HS-27A (cell line): ENCODE measurements at regions not wholly inside any gene's neighbourhood (a gene's known extent, or its start where the extent isn't known, plus 50 kb on each side); places are given as distances from the start of the nearest gene placed in this dataset.

ENCODE experiments used
- DNase-seq: peaks from one replicate; pipeline ENCODE4 v3.0.0-alpha.2; 2012; ENCODE audit warnings: low read depth, missing footprints

DNA sequence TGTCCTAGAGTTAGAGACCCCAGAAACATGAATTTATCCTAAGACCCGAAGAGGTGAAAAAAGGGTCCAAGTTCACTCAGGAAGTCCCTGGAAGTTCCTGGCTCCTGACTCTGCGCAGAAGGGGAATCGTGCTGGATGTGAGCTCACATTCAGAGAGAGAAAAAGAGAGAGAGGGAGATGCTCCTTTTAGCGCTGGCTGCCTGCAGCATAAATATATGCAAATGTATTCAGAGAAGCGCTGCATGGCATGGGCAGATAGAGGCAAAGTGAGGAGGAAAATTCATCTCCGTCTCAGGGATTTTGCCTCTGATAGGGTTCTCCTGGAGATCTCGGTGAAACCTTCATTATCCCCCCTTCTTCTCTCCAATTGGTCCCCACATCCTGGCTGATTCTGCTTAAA, 517.2 kb downstream of the MN1 start:
- no peak for DNase-seq

DNA sequence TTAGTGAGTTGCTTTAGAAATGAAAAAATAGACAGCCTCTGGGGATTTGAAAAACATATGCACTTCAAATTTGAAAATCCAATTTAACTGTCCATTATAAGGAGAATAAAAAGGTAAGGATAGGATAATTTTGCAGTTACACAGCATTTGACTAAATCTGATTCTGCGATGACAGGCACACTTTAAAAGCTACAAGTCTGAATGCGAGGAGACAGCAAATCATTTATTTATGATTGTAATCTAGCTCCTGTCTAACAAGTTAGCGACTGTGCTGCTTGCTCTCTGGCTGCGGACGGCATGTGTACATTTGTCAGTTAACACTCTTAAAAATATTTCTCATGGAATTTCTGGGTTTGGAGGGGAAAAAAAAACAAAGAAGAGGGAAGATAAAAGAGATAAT, 514.8 kb downstream of the MN1 start:
- no peak for DNase-seq

DNA sequence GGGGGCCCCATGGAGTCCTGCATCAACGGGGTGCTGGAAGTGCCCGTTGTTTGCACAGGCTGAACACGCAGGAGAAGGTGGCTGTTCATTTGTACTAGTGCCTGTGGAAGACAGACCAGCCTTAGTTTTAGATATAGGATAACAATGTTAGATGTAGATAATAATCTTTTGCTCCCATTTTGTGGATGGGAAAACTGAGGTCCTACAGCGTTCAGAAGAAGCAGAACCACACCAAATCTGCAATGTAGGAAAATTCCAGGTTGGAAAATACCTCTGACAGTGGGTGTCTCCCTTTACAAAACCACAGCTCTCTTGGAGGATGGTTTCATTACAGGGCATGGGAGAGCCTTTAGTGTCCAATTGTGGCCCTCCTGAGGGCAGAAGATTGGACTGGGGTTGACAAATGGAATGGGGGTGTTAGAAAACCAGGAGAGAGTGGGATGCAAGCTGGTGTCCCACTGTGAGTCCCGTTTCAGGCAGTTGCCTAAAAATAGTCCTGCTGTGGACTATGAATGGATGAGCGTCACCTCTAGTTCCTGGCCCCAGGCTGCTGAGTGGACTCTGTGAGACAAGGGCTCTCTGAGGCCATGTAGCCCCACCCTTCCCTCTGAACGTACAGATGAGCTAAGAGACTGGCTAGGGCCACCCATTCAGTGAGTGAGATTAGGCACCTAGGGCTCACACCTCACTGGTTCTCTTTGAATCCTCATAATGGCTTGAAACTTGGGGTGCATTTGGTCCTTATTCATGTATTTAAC, 508.8 kb downstream of the MN1 start:
- no peak for DNase-seq

DNA sequence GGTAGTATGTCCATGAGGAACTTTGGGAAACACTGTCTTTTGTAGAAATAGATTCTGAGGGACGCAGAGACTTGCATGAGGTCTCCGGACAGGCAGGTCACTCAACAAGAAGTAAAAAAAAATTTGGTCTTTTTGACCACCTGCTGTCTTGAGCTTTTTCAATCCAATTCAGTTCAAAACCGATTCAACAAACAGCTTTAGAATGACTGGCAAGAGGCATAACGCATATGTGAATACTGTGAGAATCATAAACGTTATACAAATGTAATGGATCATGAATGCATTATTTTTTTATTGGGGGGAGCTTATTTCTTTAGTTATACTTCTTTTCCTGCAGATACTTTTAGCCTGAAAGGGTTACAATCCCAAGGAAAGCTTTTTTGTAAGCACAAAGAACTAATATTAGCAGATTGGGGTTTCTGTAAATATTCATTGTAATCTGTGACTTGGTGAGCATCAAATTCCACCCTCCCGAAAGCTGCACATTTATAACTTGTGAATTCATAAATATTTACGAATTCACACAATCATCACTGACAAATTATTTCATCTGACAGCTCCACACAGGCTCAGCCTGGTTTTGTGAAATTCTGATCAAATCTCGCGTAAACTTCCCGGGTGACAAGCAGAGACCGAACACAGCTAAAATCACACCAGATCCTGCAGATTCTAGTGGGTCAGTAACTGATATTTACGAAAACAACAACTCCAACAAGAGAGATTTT, 507.7 kb downstream of the MN1 start:
- no peak for DNase-seq

DNA sequence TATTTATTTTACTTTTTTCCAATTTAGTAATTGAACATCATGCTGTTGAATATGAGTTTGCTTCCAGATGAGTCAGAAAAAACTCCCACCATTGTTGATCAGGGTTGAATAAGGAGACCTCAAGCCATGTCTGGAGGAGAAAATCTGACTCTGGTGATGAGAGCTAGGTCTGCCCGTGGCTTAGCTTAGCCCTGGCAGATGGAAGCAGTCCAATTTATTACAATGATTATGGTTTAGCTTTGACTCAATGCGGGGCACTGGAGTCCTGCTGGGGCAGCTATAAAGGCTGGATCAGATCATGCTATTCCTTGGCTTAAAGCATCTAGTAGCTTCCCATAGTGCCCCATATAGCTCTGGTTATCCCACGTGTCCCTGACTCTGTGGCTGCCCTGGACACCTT, 506.5 kb downstream of the MN1 start:
- DNase-seq = no peak

DNA sequence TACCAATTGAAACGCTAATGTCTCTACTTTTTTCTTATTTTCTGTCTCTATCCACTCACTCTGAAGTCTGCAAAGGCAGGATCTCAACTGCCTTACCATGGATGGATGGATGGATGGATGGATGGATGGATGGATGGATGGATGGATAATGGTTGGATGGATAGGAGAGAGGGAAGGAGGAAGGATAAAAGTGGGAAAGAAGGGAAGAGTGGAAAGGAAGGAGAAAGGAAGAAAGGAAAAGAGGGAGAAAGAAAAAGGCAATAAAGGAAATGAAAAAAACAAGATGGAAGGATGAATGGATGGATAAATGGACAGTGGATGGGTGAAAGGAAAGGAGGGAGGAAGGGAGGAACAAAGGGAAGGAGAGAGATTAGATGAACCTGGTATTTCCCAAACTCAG, 506.0 kb downstream of the MN1 start:
- no peak for DNase-seq

DNA sequence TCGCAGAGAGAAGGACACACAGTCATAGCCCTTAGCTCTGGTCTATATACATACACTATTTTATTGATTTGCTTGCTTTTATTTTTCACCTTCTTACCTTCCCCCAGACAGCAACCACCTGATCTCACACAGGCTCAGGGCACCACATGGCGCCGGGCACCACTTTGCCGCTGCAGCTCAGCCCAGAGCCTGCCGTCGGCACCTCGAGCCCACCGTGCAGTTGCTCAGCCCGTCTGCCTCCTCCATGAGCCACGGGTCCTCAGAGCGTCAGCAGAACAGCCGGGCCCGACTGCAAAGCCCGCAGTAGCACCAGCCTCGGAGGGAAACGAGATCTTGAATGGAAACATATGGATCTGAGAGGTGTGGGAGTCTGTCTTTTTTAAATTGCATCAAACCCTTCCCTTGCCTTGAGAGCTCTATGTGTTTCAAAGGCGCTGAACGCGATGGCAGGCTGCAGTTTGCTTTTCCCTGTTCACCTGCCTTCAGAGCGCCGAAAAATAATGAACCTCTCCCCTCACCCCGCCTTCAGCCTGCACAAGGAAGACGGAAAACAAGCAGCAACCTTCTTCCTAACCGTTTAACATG, 505.4 kb downstream of the MN1 start:
- DNase-seq = no peak

DNA sequence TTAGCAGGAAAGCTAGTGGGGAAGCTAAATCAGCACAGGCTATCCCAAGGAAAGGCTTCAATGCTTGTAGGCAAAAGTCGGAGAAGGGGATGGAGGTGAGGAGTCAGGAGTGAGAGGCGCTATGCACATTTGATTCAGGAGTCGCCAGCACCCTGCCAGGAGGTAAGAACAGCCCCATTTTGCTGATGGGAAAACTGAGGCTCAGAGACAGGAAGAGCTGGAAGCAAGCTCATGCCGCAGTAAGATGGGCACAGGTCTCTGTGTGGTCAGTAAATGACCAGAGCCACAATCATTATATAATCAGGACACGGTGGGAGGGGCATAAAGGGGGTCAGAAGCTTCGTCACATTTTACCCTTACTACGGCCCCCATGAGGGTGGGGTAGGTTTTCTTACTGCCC, 504.4 kb downstream of the MN1 start:
- no peak for DNase-seq

DNA sequence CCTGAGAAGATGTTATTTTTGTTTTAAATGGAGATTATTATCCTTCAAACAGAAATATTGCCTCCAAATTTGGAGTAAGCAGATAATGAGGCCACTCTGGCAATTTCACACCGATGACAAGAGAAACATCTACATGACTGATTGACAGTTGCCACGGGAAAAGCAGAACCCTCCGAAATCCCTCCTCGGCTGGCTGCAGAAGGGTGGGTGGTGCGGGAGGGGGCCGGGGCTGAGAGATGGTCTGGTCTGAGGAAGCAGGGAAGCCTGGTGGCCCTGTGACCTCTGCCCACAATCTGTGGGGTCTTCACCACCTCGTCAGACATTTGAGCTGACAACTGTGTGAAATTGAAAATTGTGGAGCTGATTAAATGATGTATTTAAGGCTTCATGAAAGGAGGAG, 503.2 kb downstream of the MN1 start:
- no peak for DNase-seq

DNA sequence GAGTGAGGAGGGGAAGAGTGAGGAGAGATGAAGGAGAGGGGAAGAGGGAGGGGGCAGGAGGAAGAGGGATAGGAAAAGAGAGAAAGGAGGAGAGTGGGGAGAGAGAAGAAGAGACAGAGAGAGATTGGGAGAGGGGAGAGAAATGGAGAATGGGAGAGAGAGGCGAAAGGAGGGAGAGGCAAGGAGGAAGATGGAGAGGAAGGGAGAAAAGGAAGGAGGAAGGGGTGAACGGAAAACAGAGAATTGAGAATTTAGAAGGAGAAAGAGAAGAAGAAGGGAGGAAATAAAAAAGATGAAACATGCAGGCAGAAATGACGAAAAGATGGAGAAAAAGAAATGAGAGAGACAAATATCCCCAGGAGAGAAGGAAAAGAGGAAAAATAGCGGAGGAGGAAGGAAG, 502.8 kb downstream of the MN1 start:
- DNase-seq = no peak

DNA sequence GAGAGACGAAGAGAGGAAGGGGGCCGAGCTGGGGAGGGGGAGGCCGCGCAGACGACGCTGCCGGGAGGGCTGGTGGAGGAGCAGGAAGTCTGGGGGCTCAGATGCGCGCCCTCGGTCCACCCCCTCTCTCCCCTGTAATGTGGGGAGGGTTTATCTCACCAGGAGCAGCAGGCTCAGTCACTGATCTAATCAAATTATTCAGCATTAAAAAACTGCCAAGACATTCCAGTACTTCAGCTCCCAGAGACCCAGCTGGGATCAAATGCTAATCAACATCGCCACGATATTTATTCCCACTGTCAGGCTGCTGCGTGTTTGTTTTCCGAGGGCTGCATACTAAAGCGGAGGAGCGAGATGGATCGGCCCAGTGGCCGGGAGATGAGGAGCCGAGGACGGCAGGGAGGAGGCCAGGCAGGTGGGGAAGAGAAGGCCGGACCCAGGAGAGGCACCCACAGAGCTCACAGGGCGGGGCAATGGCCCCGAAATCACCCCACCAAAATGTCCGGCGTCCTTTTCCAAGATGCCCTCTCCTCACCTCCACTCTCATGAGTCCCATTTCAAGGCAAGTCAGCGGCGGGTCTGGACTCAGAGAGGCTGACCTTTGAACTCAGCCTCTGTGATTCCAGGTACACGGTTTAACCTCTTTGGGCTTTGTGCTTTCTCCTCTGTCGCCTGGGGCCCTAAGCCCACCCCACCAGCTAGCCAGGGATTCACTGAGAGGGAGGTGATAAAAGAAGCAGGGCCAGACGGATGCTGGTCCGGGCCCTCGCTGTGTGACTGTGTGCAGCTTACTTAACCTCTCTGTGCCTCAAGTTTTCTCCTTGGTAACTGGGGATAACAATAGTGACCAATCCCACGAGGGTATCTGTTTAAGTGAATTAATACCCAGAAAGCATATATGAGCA, 502.1 kb downstream of the MN1 start:
- no peak for DNase-seq

DNA sequence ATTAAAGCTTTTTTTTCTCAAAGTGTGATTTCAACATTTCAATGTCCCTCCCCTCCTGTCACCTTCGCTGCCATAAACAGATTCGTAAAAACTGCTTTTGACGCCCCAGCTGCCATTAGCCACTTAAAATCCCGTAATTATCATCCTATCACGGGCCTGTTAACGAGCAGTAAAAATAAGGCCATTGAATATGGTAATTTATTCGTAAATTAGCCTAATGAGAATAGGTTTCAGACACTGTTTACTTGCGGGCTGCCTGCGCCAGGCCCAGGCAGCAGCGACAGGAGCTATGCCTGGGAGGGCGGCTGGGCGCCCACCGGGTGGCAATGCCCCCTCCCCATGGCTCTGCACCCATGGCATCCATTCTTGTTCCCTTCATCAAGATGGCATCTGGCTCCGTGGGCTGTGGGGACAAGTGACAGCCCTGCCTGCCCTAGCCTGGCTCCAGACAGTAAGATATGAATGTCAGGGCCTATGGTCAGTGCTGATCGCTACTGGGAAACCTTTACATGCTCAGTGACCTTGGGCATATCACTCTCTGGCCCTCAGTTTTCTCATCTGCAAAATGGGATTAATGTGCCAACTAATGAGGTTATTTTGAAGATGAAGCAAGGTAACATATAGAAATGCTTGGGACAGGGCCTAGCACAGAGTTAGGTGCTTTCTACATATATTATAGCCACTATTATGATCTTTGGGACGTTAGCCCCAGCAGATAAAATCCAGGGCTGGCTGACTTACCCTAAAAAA, 500.8 kb downstream of the MN1 start:
- no peak for DNase-seq

DNA sequence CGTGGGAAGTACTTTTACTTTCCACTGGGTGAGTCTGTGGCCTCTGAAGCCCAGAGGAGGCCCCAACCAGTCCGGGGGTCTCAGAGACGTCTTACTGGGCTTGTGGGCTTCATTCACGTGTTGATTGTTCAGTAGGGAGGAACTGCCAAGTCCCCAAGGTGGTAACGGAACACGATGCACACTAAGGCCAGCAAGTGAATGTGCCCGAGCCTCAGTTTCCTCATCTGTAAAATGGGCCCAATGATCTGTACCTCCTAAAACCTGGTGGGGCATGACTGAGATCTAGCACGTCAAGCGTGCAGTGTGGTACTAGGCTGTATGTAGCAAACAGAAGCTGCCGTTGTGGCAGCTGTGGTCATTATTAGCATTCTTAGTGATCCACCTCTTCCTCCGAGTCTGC, 499.1 kb downstream of the MN1 start:
- no peak for DNase-seq

DNA sequence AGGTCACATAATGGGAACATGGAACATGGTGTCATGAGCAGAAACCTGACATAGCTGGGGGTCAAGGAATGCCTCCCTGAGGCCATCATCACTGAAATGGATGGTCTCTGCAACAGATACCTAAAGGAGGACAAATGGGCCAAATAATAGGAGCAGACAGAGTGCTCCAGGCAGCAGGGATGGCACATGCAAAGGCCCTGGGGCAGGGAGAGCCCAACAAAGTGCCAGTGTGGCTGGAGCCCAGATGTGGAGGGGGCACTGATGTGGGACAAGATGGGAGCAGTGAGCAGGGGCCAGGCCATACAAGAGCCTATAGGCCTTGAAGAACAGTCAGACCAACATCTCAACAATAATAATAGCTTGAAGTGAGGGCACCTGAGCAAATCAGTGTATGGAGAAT, 497.8 kb downstream of the MN1 start:
- DNase-seq = no peak

DNA sequence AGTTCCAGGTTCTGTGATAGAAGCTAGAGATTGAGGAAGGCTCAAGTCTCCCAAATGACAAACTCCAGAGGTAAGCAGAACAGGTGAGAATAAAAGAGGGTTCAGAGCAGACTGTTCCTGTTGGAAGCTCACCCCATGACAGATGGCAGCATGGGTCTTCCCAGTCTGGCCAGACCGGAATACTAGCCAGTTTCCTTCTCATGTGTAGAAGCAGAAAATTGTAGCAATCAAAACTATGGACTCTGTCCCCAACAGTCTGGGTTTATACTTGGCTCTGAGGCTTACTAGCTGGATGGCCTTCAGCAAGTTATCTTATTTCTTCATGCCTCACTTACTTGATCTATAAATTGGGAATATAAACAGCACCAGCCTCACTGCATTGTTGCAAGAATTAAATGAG, 494.8 kb downstream of the MN1 start:
- DNase-seq = no peak

DNA sequence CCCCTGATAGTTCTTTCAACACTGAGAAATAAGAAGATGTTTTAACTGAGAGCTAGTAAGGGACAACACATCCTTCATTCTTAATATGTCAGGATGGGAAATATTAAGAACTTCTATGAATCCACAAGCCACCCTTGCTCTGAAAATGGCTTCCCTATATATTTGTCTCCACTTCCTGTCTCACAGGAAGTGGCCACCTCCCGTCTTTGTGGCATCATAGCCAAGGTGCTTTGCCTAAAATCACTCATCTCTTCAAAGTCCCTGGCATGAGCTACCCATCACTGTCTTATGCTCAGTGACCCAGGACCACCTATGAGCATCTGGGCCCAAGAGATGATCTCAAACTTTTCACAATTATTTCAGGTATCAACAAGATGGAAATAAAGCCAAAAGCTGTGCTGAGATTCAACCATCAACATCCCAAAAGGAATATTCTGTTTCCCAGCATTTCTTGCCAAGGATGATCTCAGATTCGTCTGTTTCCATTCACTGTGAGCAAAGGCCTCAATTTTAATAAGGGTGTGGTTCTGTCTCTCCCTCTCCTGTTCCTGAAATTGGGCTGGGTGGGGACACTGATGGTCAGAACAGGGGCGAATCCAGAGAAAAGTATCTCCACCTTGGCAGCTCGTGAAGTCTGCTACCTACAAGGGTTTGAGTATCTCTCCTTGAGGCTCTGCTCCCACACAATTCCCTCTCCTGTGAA, 493.9 kb downstream of the MN1 start:
- no peak for DNase-seq

DNA sequence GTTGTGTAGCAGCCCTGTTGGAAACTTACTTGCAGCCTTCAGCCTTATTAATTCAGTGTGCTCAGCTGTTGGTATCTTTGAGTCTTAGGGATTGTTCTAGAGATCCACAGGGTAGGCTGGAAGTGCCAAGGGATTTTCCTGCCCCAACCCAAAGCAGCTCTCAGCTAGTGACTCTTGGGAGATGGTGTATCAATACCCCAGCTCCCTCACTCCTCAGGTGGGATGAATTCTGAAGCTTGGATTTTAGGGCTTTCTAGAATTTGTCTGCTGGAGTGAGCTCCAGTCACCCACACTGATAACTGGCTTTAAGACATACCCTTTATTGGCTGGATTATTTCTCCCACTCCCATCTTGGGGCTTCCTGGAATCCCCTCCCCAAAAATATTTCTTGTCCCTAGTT, 493.0 kb downstream of the MN1 start:
- DNase-seq = no peak

DNA sequence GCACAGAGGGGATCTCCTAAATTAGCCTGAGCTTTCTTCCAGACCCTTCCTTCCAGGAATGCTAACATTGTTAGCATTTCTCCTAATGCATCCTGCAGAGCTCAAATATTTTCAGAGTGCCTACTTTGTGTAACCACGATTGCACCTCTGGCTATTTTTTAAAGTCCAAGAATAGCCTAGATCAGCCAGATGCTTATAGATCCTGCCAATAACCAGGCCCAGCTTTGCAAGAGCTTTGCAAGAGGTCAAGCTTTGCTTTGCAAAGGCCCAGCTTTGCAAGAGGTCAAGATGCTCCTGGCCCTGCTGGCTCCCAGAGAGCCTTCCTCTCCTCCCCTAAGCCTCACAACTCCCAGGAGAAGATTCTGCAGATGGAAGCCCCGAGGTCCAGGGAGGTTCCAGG, 491.9 kb downstream of the MN1 start:
- DNase-seq = no peak

DNA sequence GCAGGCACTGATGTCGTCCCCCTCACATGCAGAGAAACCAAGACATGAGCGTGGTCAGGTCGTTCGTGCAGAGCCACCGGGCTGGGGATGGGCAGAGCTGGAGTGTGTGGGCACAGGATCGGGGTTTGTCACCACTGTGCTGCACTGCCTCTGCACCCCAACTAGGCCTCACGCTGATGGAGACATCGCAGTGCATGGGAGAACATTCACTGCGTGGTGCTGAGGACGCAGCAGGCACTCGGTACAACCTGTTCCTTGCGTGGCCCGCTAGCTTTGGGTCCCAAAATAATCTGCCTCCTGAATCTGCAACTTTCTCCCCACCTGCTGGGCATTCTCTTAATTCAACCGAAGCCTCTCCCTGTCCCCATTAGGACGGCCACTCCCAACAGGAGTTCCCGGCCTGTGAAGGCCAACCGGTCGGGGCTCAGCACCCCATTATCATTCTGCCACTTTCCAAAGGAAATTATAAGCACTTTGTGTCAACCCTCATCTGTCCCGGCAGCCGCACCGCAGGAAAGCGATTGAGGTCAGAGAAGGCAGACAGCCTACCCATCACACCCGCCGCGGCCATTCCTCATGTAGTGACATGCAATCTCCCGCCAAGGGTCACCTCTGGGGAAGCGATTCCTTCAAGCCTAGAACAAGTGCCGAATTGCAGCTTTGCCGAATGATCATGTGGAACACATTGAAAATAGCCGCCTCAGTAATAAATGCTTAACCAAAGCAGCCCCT, 490.4 kb downstream of the MN1 start:
- no peak for DNase-seq
